ENCODE measurements at regions not wholly inside any gene's neighbourhood (a gene's known extent, or its start where the extent isn't known, plus 50 kb on each side); places are given as distances from the start of the nearest gene placed in this dataset.

DNA sequence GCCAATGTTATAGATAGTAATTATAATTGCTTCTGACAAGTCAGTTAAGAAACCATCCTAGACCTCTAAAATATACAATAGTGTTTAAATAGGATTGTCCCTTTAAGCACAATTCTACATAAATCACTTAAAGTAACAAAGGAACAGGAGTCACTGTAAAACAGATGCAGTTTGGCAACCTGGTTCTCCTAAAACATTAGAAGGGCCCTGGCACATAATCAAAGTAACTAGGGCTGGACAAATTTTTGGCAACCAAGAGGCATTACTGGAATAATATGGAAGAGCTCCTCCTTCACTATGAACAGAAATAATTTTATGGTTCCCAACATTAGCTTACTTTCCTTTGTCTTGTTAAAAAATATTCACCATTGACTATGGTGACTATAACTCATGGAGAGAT, 75.0 kb upstream of the CCDC160 start:
- H3K27ac ChIP-seq (ENCODE audit: low read length): no peak overlapping the region
- no peaks in the 10 kb centered on the region for H3K9me3 ChIP-seq (ENCODE audit: low read length)
- no peaks in the 10 kb centered on the region for H3F3A ChIP-seq (ENCODE audit: insufficient read depth, low read length, poor library complexity, severe bottlenecking)
- H3K9ac ChIP-seq (ENCODE audit: low read length): no peak overlapping the region
- H3K79me2 ChIP-seq (replicated peaks; ENCODE audit: insufficient read depth, low read length): no peaks in the 10 kb centered on the region
- H3K27me3 ChIP-seq (ENCODE audit: insufficient read depth, low read depth, low read length): no peaks in the 10 kb centered on the region
- H4K20me1 ChIP-seq (ENCODE audit: insufficient read depth): no peaks in the 10 kb centered on the region
- no peaks in the 10 kb centered on the region for H3K36me3 ChIP-seq (ENCODE audit: insufficient read depth, low read length)
- H3K9me2 ChIP-seq (ENCODE audit: insufficient read depth, low read length): no peaks in the 10 kb centered on the region
- H3K4me2 ChIP-seq (ENCODE audit: low read length): no peak overlapping the region
- no peak overlapping the region for H2AFZ ChIP-seq (ENCODE audit: low read depth, low read length)
- TF ChIP-seq, protein P1, sequence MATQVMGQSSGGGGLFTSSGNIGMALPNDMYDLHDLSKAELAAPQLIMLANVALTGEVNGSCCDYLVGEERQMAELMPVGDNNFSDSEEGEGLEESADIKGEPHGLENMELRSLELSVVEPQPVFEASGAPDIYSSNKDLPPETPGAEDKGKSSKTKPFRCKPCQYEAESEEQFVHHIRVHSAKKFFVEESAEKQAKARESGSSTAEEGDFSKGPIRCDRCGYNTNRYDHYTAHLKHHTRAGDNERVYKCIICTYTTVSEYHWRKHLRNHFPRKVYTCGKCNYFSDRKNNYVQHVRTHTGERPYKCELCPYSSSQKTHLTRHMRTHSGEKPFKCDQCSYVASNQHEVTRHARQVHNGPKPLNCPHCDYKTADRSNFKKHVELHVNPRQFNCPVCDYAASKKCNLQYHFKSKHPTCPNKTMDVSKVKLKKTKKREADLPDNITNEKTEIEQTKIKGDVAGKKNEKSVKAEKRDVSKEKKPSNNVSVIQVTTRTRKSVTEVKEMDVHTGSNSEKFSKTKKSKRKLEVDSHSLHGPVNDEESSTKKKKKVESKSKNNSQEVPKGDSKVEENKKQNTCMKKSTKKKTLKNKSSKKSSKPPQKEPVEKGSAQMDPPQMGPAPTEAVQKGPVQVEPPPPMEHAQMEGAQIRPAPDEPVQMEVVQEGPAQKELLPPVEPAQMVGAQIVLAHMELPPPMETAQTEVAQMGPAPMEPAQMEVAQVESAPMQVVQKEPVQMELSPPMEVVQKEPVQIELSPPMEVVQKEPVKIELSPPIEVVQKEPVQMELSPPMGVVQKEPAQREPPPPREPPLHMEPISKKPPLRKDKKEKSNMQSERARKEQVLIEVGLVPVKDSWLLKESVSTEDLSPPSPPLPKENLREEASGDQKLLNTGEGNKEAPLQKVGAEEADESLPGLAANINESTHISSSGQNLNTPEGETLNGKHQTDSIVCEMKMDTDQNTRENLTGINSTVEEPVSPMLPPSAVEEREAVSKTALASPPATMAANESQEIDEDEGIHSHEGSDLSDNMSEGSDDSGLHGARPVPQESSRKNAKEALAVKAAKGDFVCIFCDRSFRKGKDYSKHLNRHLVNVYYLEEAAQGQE (IDR thresholded peaks at IDR 0.05; ENCODE audit: borderline replicate concordance): no peak
- TF ChIP-seq TAF1 (IDR thresholded peaks at IDR 0.05; ENCODE audit: low read depth) (no peak), EP300 (conservative IDR thresholded peaks at IDR 0.05; ENCODE audit: poor library complexity, severe bottlenecking) (no peak), POLR2AphosphoS5 (IDR thresholded peaks at IDR 0.05) (no peak)
- H3K4me3 ChIP-seq (ENCODE audit: low read length): no peak overlapping the region

DNA sequence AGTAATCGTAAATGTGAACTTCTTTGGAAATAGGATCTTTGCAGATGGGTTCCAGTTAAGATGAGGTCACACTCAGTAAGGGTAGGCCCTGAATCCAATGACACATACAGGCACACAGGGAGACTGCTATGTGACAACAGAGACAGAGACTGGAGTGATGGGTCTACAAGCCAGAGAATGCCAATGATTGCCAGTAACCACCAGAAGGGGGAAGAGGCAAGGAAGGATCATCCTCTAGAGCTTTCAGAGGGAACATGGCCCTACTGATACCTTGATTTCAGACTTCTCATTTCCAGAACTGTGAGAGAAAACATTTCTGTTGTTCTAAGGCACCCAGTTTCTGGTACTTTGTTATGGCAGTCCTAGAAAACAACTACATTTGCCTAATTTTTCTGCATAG, 73.1 kb upstream of the CCDC160 start:
- H3K79me2 ChIP-seq (replicated peaks; ENCODE audit: insufficient read depth, low read length): no peaks in the 10 kb centered on the region
- no peaks in the 10 kb centered on the region for H3F3A ChIP-seq (ENCODE audit: insufficient read depth, low read length, poor library complexity, severe bottlenecking)
- H3K27ac ChIP-seq (ENCODE audit: low read length): no peak overlapping the region
- no peaks in the 10 kb centered on the region for H3K9me2 ChIP-seq (ENCODE audit: insufficient read depth, low read length)
- no peaks in the 10 kb centered on the region for H3K9me3 ChIP-seq (ENCODE audit: low read length)
- no peaks in the 10 kb centered on the region for H3K36me3 ChIP-seq (ENCODE audit: insufficient read depth, low read length)
- TF ChIP-seq MXI1 (conservative IDR thresholded peaks at IDR 0.05; ENCODE audit: poor library complexity, severe bottlenecking): no peak
- TF ChIP-seq SMC3 (conservative IDR thresholded peaks at IDR 0.05; ENCODE audit: poor library complexity): no peak
- no peak for TF ChIP-seq POLR2AphosphoS5 (IDR thresholded peaks at IDR 0.05)
- H3K4me2 ChIP-seq (ENCODE audit: low read length): no peak overlapping the region
- no peak overlapping the region for H2AFZ ChIP-seq (ENCODE audit: low read depth, low read length)
- no peak overlapping the region for H3K9ac ChIP-seq (ENCODE audit: low read length)
- no peaks in the 10 kb centered on the region for H4K20me1 ChIP-seq (ENCODE audit: insufficient read depth)
- no peak overlapping the region for H3K4me3 ChIP-seq (ENCODE audit: low read length)
- no peaks in the 10 kb centered on the region for H3K27me3 ChIP-seq (ENCODE audit: insufficient read depth, low read depth, low read length)

DNA sequence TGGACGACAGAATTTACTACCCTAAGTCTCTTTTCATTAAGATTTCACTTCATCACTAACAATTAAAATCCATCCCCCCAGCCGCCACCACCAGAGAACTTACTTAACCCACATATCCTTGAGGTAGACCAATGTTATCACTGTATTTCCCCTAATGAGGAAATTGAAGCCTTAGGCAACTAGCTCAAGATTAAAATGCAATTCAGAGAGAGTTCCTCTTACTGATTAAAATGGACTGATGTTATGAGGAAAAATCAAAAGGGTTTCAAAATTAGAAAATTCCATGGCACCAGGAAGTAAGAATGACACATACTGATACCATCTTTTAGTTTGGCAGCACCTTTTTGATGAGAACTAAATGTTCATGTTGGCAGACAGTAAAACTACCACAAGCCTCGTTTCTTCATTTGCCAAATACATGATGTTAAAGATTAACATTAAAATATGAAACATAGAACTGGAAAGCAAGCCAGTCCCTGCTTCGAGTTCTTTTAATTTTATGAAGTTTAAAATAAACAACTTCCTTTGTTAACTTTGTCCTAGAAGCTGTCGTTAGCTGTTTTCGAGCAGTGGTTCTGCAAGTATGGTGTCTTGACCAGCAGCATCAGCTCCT, 69.3 kb upstream of the CCDC160 start:
- H3K36me3 ChIP-seq (ENCODE audit: insufficient read depth, low read length): no peaks in the 10 kb centered on the region
- no peak overlapping the region for H3K27ac ChIP-seq (ENCODE audit: low read length)
- H2AFZ ChIP-seq (ENCODE audit: low read depth, low read length): no peak overlapping the region
- no peaks in the 10 kb centered on the region for H3K27me3 ChIP-seq (ENCODE audit: insufficient read depth, low read depth, low read length)
- no peak overlapping the region for H3K9ac ChIP-seq (ENCODE audit: low read length)
- H3K4me2 ChIP-seq (ENCODE audit: low read length): no peak overlapping the region
- no peak overlapping the region for H3K4me3 ChIP-seq (ENCODE audit: low read length)
- H3F3A ChIP-seq (ENCODE audit: insufficient read depth, low read length, poor library complexity, severe bottlenecking): no peaks in the 10 kb centered on the region
- peaks cover 3% of the 10 kb centered on the region for H3K79me2 ChIP-seq (replicated peaks; ENCODE audit: insufficient read depth, low read length)
- TF ChIP-seq TAF1 (IDR thresholded peaks at IDR 0.05; ENCODE audit: low read depth) (no peak), POLR2AphosphoS5 (IDR thresholded peaks at IDR 0.05) (no peak), SMC3 (conservative IDR thresholded peaks at IDR 0.05; ENCODE audit: poor library complexity) (no peak), RAD21 (conservative IDR thresholded peaks at IDR 0.05) (no peak)
- TF ChIP-seq, protein P1 (IDR thresholded peaks at IDR 0.05; ENCODE audit: borderline replicate concordance): no peak
- H3K9me2 ChIP-seq (ENCODE audit: insufficient read depth, low read length): no peaks in the 10 kb centered on the region
- H3K9me3 ChIP-seq (ENCODE audit: low read length): no peaks in the 10 kb centered on the region
- no peaks in the 10 kb centered on the region for H4K20me1 ChIP-seq (ENCODE audit: insufficient read depth)
